ENCODE measurements at regions not wholly inside any gene's neighbourhood (a gene's known extent, or its start where the extent isn't known, plus 50 kb on each side); places are given as distances from the start of the nearest gene placed in this dataset.

DNA sequence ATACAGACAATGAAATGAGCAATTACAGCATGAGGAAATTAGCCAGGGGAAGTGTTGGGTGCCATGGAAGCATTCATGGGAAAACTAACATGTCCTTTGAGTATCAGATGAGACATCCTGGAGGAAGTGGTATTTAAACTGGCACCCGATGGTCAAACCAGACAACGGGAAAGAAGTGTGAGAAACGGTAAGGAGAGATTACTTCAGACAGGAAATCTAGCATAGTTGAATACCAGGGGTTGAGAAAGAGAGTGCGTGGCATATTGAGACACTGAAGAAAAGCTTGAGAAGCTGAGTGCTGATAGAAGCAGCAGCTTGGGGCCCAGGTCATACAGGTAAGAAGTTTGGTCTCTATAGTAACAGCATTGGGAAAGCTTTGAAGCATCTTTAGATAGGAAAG lies 175.3 kb downstream of the C11orf87 start:
- no peak for ATAC-seq

DNA sequence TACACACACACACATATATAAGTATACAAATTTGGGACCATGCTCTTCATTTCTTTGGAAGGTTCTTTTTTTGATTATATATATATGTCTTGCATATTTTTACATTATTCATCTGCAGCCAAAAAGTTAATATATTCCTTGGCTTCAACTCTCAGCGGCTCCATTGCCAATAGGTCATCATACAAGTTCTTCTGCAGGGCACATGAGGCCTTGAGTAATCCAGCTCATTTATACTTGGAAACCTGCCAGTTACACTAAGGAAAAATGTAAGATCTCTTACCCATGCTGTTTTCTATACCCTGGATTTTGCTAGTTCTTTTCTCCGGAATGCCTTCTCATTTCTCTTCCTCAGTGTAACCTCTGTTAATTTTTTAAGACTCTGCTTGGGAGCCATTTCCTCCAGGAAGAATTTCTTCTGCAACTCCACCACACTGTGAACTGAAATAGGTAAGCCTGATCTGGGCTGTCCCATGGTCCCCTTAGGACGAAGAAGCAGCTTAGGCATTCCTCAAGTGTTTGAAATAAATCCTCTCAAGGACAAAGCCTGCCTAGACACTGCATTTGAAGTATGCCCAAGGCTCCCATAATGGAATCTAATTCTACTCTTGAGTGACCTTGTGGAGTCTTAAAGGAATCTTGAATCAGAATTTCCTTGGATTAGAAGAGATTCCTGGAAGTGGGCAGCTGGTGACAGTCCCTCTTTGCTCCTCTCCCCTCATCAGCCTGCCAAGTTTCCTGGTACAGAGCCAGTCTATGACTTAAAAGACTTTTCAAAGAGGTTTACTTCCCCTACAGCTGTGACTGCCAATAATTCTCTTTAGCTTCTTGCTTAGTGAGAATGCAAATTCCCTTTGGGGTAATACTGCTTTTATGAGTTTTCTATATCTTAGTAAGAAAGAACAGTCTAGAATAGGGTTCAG lies 182.8 kb downstream of the C11orf87 start:
- ATAC-seq = no peak
- TF ChIP-seq ISL1 (CRISPR knock-in tag; IDR thresholded peaks at IDR 0.05) = no peak

More for the DNA sequence above, 175.3 kb downstream of the C11orf87 start:
- TF ChIP-seq BACH2 (CRISPR knock-in tag; IDR thresholded peaks at IDR 0.05; ENCODE audit: borderline replicate concordance) (no peak), TCF4 (CRISPR knock-in tag; IDR thresholded peaks at IDR 0.05; ENCODE audit: borderline replicate concordance) (no peak), ZNF565 (CRISPR knock-in tag; conservative IDR thresholded peaks at IDR 0.05; ENCODE audit: low read depth) (no peak), ZNF70 (CRISPR knock-in tag; IDR thresholded peaks at IDR 0.05) (no peak), OSR1 (CRISPR knock-in tag; IDR thresholded peaks at IDR 0.05) (no peak), ARNTL (CRISPR knock-in tag; IDR thresholded peaks at IDR 0.05; ENCODE audit: borderline replicate concordance, low read depth) (no peak), ZFP30 (CRISPR knock-in tag; IDR thresholded peaks at IDR 0.05) (no peak), TOX (CRISPR knock-in tag; IDR thresholded peaks at IDR 0.05; ENCODE audit: borderline replicate concordance) (no peak), SNAI2 (CRISPR knock-in tag; IDR thresholded peaks at IDR 0.05) (no peak), GLIS3 (CRISPR knock-in tag; IDR thresholded peaks at IDR 0.05) (no peak), PPARA (CRISPR knock-in tag; IDR thresholded peaks at IDR 0.05; ENCODE audit: borderline replicate concordance) (no peak)
- TF ChIP-seq, protein P1, sequence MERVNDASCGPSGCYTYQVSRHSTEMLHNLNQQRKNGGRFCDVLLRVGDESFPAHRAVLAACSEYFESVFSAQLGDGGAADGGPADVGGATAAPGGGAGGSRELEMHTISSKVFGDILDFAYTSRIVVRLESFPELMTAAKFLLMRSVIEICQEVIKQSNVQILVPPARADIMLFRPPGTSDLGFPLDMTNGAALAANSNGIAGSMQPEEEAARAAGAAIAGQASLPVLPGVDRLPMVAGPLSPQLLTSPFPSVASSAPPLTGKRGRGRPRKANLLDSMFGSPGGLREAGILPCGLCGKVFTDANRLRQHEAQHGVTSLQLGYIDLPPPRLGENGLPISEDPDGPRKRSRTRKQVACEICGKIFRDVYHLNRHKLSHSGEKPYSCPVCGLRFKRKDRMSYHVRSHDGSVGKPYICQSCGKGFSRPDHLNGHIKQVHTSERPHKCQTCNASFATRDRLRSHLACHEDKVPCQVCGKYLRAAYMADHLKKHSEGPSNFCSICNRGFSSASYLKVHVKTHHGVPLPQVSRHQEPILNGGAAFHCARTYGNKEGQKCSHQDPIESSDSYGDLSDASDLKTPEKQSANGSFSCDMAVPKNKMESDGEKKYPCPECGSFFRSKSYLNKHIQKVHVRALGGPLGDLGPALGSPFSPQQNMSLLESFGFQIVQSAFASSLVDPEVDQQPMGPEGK (CRISPR knock-in tag; IDR thresholded peaks at IDR 0.05; ENCODE audit: borderline replicate concordance) = no peak

DNA sequence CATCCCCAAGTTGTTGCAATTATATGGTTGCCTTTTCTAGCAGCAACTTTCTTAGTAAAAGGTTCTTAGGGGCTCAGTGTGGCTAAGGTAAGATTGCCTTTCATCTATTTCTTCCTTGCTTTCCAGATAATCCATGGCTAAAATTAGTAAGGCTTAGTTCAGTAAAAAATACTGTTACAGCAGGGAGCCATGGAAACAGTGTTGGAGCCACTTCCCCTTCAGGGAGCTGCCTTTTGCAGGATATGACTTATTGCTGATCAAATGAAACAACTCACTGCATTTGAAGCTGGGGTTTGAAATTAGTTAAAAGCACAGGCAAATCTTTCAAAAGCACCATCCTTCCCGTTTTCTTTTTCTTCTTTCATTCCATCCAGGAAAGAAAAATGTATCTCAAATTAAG lies 184.3 kb downstream of the C11orf87 start:
- ATAC-seq = no peak
- TF ChIP-seq RARB (CRISPR knock-in tag; IDR thresholded peaks at IDR 0.05) = no peak
- TF ChIP-seq CSDC2 (CRISPR knock-in tag; IDR thresholded peaks at IDR 0.05) = no peak
- TF ChIP-seq ZC3H10 (CRISPR knock-in tag; IDR thresholded peaks at IDR 0.05) = no peak
- TF ChIP-seq, protein P2, sequence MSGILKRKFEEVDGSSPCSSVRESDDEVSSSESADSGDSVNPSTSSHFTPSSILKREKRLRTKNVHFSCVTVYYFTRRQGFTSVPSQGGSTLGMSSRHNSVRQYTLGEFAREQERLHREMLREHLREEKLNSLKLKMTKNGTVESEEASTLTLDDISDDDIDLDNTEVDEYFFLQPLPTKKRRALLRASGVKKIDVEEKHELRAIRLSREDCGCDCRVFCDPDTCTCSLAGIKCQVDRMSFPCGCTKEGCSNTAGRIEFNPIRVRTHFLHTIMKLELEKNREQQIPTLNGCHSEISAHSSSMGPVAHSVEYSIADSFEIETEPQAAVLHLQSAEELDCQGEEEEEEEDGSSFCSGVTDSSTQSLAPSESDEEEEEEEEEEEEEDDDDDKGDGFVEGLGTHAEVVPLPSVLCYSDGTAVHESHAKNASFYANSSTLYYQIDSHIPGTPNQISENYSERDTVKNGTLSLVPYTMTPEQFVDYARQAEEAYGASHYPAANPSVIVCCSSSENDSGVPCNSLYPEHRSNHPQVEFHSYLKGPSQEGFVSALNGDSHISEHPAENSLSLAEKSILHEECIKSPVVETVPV (CRISPR knock-in tag; IDR thresholded peaks at IDR 0.05) = no peak
- TF ChIP-seq ZNF70 (CRISPR knock-in tag; IDR thresholded peaks at IDR 0.05) = no peak
- no peak for TF ChIP-seq ZFP3 (CRISPR knock-in tag; IDR thresholded peaks at IDR 0.05)
- no peak for TF ChIP-seq ARNTL (CRISPR knock-in tag; IDR thresholded peaks at IDR 0.05; ENCODE audit: borderline replicate concordance, low read depth)
- no peak for TF ChIP-seq ZNF8 (CRISPR knock-in tag; IDR thresholded peaks at IDR 0.05)
- TF ChIP-seq, protein P1 (CRISPR knock-in tag; IDR thresholded peaks at IDR 0.05; ENCODE audit: borderline replicate concordance) = no peak
- no peak for TF ChIP-seq ZFP30 (CRISPR knock-in tag; IDR thresholded peaks at IDR 0.05)
- TF ChIP-seq BACH2 (CRISPR knock-in tag; IDR thresholded peaks at IDR 0.05; ENCODE audit: borderline replicate concordance) = no peak
- TF ChIP-seq SNAI2 (CRISPR knock-in tag; IDR thresholded peaks at IDR 0.05) = no peak
- TF ChIP-seq, protein P3, sequence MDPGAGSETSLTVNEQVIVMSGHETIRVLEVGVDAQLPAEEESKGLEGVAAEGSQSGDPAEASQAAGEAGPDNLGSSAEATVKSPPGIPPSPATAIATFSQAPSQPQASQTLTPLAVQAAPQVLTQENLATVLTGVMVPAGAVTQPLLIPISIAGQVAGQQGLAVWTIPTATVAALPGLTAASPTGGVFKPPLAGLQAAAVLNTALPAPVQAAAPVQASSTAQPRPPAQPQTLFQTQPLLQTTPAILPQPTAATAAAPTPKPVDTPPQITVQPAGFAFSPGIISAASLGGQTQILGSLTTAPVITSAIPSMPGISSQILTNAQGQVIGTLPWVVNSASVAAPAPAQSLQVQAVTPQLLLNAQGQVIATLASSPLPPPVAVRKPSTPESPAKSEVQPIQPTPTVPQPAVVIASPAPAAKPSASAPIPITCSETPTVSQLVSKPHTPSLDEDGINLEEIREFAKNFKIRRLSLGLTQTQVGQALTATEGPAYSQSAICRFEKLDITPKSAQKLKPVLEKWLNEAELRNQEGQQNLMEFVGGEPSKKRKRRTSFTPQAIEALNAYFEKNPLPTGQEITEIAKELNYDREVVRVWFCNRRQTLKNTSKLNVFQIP (CRISPR knock-in tag; IDR thresholded peaks at IDR 0.05; ENCODE audit: borderline replicate concordance, low read depth) = no peak

Measured in SK-N-SH treated with all-trans-retinoic acid at 6 μM for 48 hours (cell line).